NT2/D1 (cell line): ENCODE measurements at regions not wholly inside any gene's neighbourhood (a gene's known extent, or its start where the extent isn't known, plus 50 kb on each side); places are given as distances from the start of the nearest gene placed in this dataset.

Experiments
- SUZ12 ChIP-seq: IDR thresholded peaks from 2 replicates; pipeline ENCODE4 v1.6.1; 2011; ENCODE audit not compliant: insufficient read length, insufficient read depth; ENCODE audit errors: extremely low read depth
- YY1 ChIP-seq: IDR thresholded peaks from 2 replicates; pipeline ENCODE4 v1.6.1; 2011; ENCODE audit not compliant: insufficient read length, insufficient read depth
- ZNF274 ChIP-seq: IDR thresholded peaks from 2 replicates; pipeline ENCODE4 v1.6.1; 2011; ENCODE audit warnings: mild to moderate bottlenecking, low read depth, low read length

- TF ChIP-seq ZNF274: no peak
- no peak for TF ChIP-seq YY1
- TF ChIP-seq SUZ12: no peak
These were observed 177.6 kb upstream of the FBXL7 start for GRCh38 chr5:15322421-15322820.
